ENCODE measurements at regions not wholly inside any gene's neighbourhood (a gene's known extent, or its start where the extent isn't known, plus 50 kb on each side); places are given as distances from the start of the nearest gene placed in this dataset.

DNA sequence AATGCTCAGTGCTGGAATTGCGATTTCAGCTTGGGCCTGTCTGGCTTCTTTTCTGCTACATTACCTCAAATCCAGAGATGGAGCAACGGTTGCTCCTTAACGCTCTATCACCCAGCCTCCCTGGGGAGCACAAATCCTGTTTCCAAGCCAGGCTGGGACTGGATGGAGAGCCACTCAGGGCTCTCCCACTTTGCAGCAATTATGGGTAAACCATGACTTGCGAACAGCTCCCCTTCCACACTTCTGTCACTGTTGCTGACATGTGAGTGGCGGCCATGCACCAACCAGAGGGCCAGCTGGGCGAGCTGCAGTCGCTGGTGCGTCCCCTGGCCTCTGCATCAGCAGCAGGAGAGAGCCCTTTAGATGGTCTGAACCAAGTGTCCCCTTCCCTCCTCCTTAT lies 65.1 kb upstream of the RAB4A start:
- DNase-seq (ENCODE audit: low read depth in 2 of 2) = no peak

DNA sequence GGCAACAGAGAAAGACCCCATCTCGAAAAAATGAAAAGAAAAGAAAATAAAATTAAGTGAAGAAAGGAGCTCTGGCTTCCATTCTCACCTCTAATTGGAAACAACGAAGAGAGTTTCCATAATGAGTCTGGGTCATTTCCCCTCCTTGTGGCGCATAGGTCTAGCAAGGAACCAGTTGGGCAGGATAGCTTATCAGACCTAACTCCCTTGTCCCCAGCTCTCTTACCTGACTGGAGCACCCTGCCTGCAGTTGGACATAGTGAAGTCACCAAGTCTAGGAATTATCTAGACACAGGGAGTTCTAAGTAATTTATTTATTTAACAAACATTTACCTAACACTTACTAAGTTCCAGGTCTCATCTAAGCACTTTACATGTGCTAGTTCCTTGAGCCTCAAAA lies 63.0 kb upstream of the RAB4A start:
- DNase-seq (ENCODE audit: low read depth in 2 of 2) = no peak

DNA sequence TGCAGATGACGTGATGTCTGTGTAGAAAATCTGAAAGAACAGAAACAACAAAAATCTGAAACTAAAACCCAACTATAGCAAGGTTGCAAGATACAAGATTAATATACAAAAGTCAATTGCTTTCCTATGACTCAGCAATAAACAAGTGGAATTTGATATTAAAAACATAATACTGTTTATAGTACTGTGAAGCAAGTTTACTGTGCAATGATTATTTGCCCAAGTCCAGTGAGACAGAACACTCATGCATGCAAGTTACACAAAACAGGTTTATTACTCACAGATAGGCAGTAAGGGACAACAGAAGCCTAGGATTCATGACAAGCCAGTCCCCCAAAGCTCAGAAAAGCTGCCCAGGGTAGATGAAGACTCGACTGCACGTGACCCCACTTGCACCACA lies 62.4 kb upstream of the RAB4A start:
- DNase-seq (ENCODE audit: low read depth in 2 of 2) = no peak

DNA sequence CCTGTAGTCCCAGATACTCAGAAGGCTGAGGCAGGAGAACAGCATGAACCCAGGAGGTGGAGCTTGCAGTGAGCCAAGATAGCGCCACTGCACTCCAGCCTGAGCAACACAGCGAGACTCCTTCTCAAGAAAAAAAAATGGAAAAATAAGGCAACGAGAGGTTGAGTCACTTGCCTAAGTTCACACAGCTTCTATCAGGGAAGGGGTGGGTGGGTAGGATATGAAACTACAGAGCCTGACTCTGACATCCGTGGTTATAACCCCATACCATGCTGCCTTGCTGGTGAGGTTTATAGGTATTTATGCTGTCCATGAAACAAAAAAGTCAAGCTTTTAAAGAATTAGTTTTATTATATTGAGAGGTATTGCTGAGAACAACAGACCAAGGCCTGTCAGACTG lies 61.5 kb upstream of the RAB4A start:
- no peak for DNase-seq (ENCODE audit: low read depth in 2 of 2)

DNA sequence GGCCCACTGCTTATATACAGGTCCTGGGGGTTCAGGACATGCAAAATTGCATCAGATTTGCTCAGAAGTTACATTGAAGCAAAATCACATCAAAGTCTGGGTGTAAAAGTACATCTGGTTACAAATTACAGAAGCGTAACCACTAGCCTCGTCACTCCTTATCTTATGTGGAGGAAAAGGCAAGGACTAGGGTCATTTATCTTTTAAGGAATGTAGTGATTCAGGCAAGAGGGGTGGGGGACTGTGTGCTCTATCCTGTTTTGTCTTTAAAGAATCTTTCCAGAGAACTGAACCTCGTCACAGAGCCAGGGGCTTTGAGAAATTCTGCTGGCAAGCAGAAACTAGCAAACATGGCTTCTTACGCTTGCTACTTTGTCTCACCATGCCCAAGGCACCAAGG lies 61.1 kb upstream of the RAB4A start:
- DNase-seq (ENCODE audit: low read depth in 2 of 2) = peak in 1 of 2 experiments; percentile 53

DNA sequence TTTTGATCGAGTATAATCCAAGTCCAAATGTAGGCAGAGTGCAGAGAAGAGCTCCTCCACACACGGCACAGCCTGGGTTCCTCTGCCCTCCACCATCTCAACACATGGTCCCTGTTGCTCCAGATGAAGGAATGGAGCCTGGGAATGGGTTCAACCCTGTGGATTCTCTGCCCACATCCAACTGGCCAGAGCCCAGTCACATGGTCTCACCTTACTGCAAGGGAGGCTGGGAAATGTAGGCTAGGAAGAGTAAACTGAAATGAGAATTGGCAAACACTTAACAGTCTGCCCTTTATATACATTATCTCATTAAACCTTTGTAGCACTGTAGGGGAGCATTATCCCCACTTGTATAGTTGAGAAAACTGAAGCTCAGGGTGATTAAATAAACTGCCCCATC lies 60.1 kb upstream of the RAB4A start:
- no peak for DNase-seq (ENCODE audit: low read depth in 2 of 2)

DNA sequence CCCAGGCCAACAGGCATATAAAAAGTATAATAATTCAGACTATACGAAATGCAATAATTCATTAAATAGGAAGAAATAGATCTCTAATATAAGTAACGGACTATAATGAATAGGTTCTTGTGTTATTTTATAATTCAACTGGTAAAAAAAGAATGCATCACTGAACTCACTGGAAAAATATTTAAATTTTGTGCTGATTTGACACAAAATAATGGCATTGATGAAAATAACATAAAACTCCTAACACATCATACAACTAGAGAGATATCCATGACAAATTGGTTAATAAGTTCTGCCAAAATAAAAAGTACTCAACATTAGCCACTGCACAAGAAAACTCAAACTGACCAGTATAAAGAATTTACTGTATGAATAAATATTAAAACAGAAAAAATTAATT lies 57.1 kb upstream of the RAB4A start:
- no peak for DNase-seq (ENCODE audit: low read depth in 2 of 2)

DNA sequence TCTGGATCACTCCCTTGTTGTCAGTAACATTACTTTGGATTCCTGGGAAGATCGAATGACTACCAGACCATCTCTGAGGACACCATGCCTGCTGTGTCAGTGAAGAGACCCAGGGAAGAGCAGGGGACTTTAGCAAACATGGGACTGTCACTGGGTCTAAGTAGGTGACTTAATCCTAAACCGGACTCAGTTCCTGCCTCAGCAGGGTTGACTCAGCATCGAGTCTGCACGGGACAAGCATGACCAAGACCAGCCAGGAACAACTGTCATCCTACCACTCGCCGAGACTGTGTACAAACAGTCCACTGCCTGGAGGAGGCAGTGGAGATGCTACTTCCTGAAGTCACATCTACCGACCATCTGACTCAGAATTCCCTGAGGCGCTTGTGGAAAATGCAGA lies 53.2 kb upstream of the RAB4A start:
- DNase-seq (ENCODE audit: low read depth in 2 of 2) = no peak

DNA sequence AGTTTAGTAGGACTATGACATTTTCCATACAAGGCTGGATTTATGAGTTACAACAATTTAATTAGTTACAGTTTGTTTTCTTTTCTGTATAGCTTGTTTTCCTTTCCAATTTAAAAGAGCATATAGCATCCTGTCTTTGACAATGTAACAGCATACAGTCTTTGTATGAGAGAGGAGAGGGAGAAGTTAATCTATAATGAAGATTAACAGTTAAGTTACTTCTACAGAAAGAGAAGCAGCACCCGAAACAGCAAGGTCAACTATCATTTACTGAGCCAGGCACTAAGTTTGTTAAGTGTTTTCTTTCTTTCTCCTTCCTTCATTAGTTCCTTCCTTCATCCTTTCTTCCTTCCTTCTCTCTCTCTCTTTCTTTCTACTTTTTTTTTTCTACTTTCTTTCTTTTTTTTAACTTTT lies 52.3 kb upstream of the RAB4A start:
- DNase-seq (ENCODE audit: low read depth in 2 of 2) = no peak

DNA sequence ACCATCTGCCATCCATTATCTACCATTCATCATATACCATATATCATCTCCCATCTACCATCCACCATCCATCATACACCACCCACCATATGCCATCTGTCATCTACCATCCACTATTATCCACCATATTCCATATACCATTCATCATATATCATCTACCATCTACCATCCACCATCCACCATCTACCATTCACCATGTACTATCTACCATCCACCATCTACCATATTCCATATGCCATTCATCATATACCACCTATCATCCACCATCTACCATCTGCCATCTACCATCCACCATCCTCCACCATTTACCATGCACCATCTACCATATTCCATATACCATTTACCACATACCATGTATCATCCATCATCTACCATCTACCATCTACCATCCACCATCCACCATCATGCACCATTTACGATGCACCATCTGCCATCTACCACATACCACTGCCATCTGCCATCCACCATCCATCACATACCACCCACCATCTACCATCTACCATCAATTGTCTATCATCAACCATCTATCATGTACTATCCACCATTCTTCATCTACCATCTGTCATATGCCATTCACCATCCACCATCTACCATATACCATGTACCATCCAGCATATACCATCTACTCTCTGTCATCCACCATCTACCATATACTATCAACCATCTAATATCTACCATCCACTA lies 50.6 kb upstream of the RAB4A start:
- DNase-seq (ENCODE audit: low read depth in 2 of 2) = no peak

DNA sequence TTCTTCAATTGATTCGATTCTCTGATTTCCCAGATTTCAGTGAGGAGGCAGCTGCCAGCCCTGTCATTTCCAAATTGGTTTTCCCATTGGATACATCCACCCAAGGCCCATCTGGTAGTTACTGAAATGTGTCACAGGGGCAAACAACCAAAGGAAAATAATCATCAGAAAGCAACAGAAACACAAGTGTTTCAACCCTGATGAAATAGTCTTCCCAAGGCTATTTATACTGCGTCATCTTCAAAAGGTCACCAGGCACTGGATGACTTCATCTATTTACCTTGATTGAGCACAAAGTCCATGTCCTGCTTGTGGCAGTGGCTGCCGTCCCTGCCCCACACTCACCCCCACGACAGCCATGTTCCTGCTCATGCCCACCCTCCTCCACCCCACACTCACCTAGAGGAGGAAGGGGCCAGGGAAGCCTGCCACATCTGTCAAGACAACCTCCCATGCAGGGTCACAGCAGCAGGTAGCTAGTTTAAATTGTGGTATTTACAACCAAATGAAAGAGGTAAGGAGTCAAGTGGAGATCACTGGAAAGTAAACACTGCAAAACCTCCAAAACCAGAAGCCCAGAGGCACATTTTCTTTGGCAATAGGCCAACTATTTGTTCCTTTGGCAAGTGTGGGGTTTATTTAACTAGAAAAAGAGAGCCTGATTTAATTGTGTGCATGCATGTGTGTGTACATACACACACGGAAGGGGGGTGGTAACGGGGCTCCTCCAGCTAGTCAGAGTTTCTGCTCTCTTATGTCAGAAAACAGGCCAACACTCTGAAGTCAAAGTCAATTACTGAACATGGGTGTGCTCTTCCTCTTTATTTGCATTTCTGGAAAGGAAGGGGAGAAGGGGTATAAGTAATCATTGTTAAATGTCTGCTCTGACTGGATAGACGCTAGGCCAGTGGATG lies 49.5 kb upstream of the RAB4A start:
- DNase-seq (ENCODE audit: low read depth in 2 of 2) = no peak

Measured in fibroblast of skin of left quadriceps (primary cell).